ENCODE measurements at regions not wholly inside any gene's neighbourhood (a gene's known extent, or its start where the extent isn't known, plus 50 kb on each side); places are given as distances from the start of the nearest gene placed in this dataset.

DNA sequence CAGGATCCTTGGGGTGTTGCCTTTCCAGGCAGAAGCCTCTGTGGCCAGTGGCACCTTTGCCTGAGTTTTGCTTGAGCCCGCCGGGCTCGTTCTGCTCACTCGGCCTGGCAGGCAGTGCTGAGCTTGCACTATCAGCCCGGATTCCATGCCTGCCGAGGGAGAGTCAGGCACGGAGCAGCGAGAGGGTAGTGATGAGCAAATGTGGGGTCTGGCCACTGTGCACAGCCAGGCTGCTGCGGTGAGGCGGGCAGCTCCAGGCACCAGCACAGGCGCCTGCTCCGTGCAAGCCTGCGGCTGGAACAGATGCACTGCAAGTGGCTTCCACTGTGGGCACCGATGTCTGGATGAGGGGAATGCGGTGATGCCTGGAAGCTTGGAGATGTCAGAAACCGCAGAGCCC lies 619.2 kb downstream of the RAPGEF2 start:
- TF ChIP-seq POLR2A (IDR thresholded peaks at IDR 0.05; ENCODE audit: low read length) (no peak), GATA1 (IDR thresholded peaks at IDR 0.05; ENCODE audit: low read depth, low read length) (no peak)

All from erythroblast (primary cell).